CD4-positive, alpha-beta T cell (primary cell): ENCODE measurements at regions not wholly inside any gene's neighbourhood (a gene's known extent, or its start where the extent isn't known, plus 50 kb on each side); places are given as distances from the start of the nearest gene placed in this dataset.
A peak's percentile ranks its signal among the peaks of the same experiment; 100 is the strongest.

Experiments
- ATAC-seq: fragments of 200-7000 bp; cut with Tn5 transposase; one replicate; pipeline ENCODE4 v1.10.0; 2022; ENCODE audit warnings: mild to moderate bottlenecking; ENCODE audit not compliant: poor library complexity
- CTCF ChIA-PET: fragments of 350-600 bp; sonication (Branson Sonifier 250); formaldehyde crosslinking; loops from one replicate; lab custom pipeline; 2021; ENCODE audit warnings: antibody characterized with exemption, inconsistent platforms; lab: Charles Lee
- POLR2A ChIA-PET: fragments of 350-600 bp; sonication (Branson Sonifier 250); formaldehyde crosslinking; loops from one replicate; lab custom pipeline; 2021; ENCODE audit warnings: antibody characterized with exemption, inconsistent platforms; lab: Charles Lee
- DNase-seq, 14 experiments: peaks; one replicate each; pipeline ENCODE4 v3.0.0-alpha.2; 2013 to 2020; ENCODE audit warnings: mixed read lengths in 2 of 14
- H3K27ac ChIP-seq, 2 donors: one replicate each; pipeline versions ENCODE4 v1.5.1 to v1.7.0; 2013; ENCODE audit warnings: low read length in 2 of 2, low read depth in 1 of 2, mild to moderate bottlenecking in 1 of 2
- H3K27me3 ChIP-seq, 2 experiments: 1 replicate in 1 of 2; 2 replicates in 1 of 2; pipeline versions ENCODE4 v1.6.1 to v1.7.0; 2013; ENCODE audit warnings: low read length in 2 of 2, control low read depth in 1 of 2, mild to moderate bottlenecking in 1 of 2, moderate library complexity in 1 of 2; ENCODE audit not compliant: insufficient read depth in 2 of 2, control insufficient read depth in 1 of 2
- H3K36me3 ChIP-seq: one replicate; pipeline ENCODE4 v1.6.1; 2013; ENCODE audit warnings: low read length, control low read depth; ENCODE audit not compliant: insufficient read depth
- H3K4me1 ChIP-seq: one replicate; pipeline ENCODE4 v1.6.1; 2013; ENCODE audit warnings: low read length, control low read depth; ENCODE audit not compliant: insufficient read depth
- H3K4me3 ChIP-seq: one replicate; pipeline ENCODE4 v1.5.1; 2013; ENCODE audit warnings: mild to moderate bottlenecking, low read length, moderate library complexity
- H3K9me3 ChIP-seq, 2 experiments: 1 replicate in 1 of 2; 2 replicates in 1 of 2; pipeline versions ENCODE4 v1.6.1 to v1.7.0; 2013; ENCODE audit warnings: low read length in 2 of 2, mild to moderate bottlenecking in 2 of 2, control low read depth in 1 of 2, moderate library complexity in 1 of 2; ENCODE audit not compliant: control insufficient read depth in 1 of 2, insufficient read depth in 1 of 2
- H3K27ac Mint-ChIP-seq: one replicate; pipeline ENCODE4 v1.8.0; 2020; ENCODE audit warnings: mixed read lengths
- H3K27me3 Mint-ChIP-seq: one replicate; pipeline ENCODE4 v1.8.0; 2021; ENCODE audit warnings: mixed read lengths
- H3K36me3 Mint-ChIP-seq: one replicate; pipeline ENCODE4 v1.8.0; 2021; ENCODE audit warnings: low read depth, mixed read lengths
- H3K4me1 Mint-ChIP-seq: one replicate; pipeline ENCODE4 v1.8.0; 2021; ENCODE audit warnings: low read depth, mixed read lengths
- H3K4me3 Mint-ChIP-seq: one replicate; pipeline ENCODE4 v1.8.0; 2020; ENCODE audit warnings: mild to moderate bottlenecking, mixed read lengths
- H3K9me3 Mint-ChIP-seq: one replicate; pipeline ENCODE4 v1.8.0; 2020; ENCODE audit warnings: mixed read lengths
- intact Hi-C, 2 experiments: fragments of 100-400 bp; cut with DNase I in 1 of 2; cut with micrococcal nuclease in 1 of 2; formaldehyde crosslinking; loops; one replicate each; pipeline versions ENCODE4 v1.15.1 to v1.9.0; 2023 to 2025; cut with DNase I, micrococcal nuclease
- TF ChIP-seq, protein P1 (sequence below): fragments of 200-600 bp; IDR thresholded peaks from one replicate; pipeline ENCODE4 v1.8.0; 2022; ENCODE audit warnings: antibody characterized with exemption, mild to moderate bottlenecking

GRCh38 chr5:174454890-174455289, 269.5 kb upstream of the MSX2 start:
- CTCF ChIA-PET = no interaction called here

GRCh38 chr5:174455301-174455700, 269.1 kb upstream of the MSX2 start:
- intact Hi-C loops = no loop called here
- ATAC-seq (no peak), DNase-seq (no peak)
- Mint-ChIP-seq H3K4me3 (no peak overlapping the region), H3K4me1 (peaks cover 47% of the 10 kb centered on the region), H3K9me3 (no peaks in the 10 kb centered on the region), H3K36me3 (no peaks in the 10 kb centered on the region), H3K27ac (no peak overlapping the region), H3K27me3 (no peaks in the 10 kb centered on the region)
- H3K27ac ChIP-seq = no peak overlapping the region
- peaks cover 0 to 5% of the 10 kb centered on the region in 2 experiments for H3K9me3 ChIP-seq
- TF ChIP-seq, protein P1, sequence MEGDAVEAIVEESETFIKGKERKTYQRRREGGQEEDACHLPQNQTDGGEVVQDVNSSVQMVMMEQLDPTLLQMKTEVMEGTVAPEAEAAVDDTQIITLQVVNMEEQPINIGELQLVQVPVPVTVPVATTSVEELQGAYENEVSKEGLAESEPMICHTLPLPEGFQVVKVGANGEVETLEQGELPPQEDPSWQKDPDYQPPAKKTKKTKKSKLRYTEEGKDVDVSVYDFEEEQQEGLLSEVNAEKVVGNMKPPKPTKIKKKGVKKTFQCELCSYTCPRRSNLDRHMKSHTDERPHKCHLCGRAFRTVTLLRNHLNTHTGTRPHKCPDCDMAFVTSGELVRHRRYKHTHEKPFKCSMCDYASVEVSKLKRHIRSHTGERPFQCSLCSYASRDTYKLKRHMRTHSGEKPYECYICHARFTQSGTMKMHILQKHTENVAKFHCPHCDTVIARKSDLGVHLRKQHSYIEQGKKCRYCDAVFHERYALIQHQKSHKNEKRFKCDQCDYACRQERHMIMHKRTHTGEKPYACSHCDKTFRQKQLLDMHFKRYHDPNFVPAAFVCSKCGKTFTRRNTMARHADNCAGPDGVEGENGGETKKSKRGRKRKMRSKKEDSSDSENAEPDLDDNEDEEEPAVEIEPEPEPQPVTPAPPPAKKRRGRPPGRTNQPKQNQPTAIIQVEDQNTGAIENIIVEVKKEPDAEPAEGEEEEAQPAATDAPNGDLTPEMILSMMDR = no peak
- ChIA-PET CTCF (no interaction called here), POLR2A (no interaction called here)
- H3K27me3 ChIP-seq = no peaks in the 10 kb centered on the region
- H3K4me1 ChIP-seq = peaks cover 15% of the 10 kb centered on the region
- H3K36me3 ChIP-seq = no peaks in the 10 kb centered on the region
- no peak overlapping the region for H3K4me3 ChIP-seq

More at GRCh38 chr5:174454890-174455289, 269.5 kb upstream of the MSX2 start:
- H3K4me1 Mint-ChIP-seq = peaks cover 43% of the 10 kb centered on the region
- H3K9me3 Mint-ChIP-seq = no peaks in the 10 kb centered on the region
- no peaks in the 10 kb centered on the region for H3K27me3 Mint-ChIP-seq
- H3K36me3 Mint-ChIP-seq = no peaks in the 10 kb centered on the region
- POLR2A ChIA-PET = no interaction called here
- Histone ChIP-seq H3K4me3 (no peak overlapping the region), H3K27ac (no peak overlapping the region), H3K4me1 (peaks cover 12% of the 10 kb centered on the region), H3K27me3 (no peaks in the 10 kb centered on the region), H3K9me3 (peaks cover 0 to 5% of the 10 kb centered on the region in 2 experiments), H3K36me3 (no peaks in the 10 kb centered on the region)
- ATAC-seq (no peak), DNase-seq (no peak)
- TF ChIP-seq, protein P1 = no peak
- H3K4me3 Mint-ChIP-seq = no peak overlapping the region
- peak overlapping the region; percentile 66 for H3K27ac Mint-ChIP-seq
- intact Hi-C loops = no loop called here

DNA sequence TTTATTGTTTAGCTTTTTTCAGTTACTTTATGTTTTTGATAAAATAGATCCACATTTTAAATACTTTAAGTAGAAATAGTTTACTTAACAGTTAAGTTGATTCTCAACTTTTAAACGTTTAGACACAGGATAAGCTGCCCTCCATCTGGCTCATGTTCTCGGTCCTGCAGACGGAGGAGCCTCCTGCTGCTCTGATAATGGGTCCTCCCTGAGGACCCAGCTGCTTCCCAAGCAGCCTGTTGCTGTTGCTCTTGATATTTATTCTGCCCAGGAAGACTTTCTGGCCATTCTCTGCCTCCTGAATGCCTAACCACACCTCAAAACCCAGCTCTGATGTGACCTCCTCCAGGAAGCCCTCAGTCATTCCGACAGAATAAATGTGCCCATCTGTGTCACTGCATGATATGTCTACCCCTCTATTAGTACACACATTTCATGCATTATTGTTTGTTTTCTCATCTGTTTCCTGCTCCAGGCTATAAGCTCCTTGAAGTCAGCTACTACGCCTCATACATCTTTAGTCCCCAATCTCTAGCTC, 267.2 kb upstream of the MSX2 start:
- no peak overlapping the region for H3K4me3 ChIP-seq
- no peak overlapping the region for H3K4me3 Mint-ChIP-seq
- H3K9me3 Mint-ChIP-seq = no peaks in the 10 kb centered on the region
- CTCF ChIA-PET = no interaction called here
- H3K4me1 ChIP-seq = peaks cover 15% of the 10 kb centered on the region
- no peak overlapping the region for H3K27ac Mint-ChIP-seq
- H3K4me1 Mint-ChIP-seq = peaks cover 49% of the 10 kb centered on the region
- peaks cover 0 to 5% of the 10 kb centered on the region in 2 experiments for H3K9me3 ChIP-seq
- ATAC-seq (no peak), DNase-seq (no peak)
- intact Hi-C loops = no loop called here
- no peaks in the 10 kb centered on the region for H3K27me3 Mint-ChIP-seq
- POLR2A ChIA-PET = no interaction called here
- H3K36me3 Mint-ChIP-seq = no peaks in the 10 kb centered on the region
- no peak overlapping the region for H3K27ac ChIP-seq
- no peaks in the 10 kb centered on the region for H3K36me3 ChIP-seq
- TF ChIP-seq, protein P1 = no peak
- H3K27me3 ChIP-seq = no peaks in the 10 kb centered on the region
